GM19238 (cell line): ENCODE measurements at regions not wholly inside any gene's neighbourhood (a gene's known extent, or its start where the extent isn't known, plus 50 kb on each side); places are given as distances from the start of the nearest gene placed in this dataset.

Source experiments
- DNase-seq: peaks from one replicate; pipeline ENCODE4 v3.0.0; 2011; ENCODE audit warnings: low spot score; ENCODE audit not compliant: insufficient read length

GRCh38 chr12:115267891-115268290 lies 583.9 kb upstream of the TBX3 start:
- DNase-seq: no peak

- no peak for DNase-seq
Observed at GRCh38 chr12:115267464-115267863, 583.5 kb upstream of the TBX3 start.

- DNase-seq: no peak
Observed at GRCh38 chr12:115264605-115265004, 580.6 kb upstream of the TBX3 start.

- DNase-seq: no peak
Observed at GRCh38 chr12:115261691-115262398, 577.9 kb upstream of the TBX3 start.

GRCh38 chr12:115260762-115261675 lies 577.0 kb upstream of the TBX3 start:
- no peak for DNase-seq

- DNase-seq: no peak
Observed at GRCh38 chr12:115259968-115260747, 576.2 kb upstream of the TBX3 start.

GRCh38 chr12:115257791-115258190 lies 573.8 kb upstream of the TBX3 start:
- no peak for DNase-seq

GRCh38 chr12:115255962-115256361 lies 572.0 kb upstream of the TBX3 start:
- no peak for DNase-seq

- no peak for DNase-seq
Observed at GRCh38 chr12:115255257-115255656, 571.3 kb upstream of the TBX3 start.

GRCh38 chr12:115253049-115253448 lies 569.1 kb upstream of the TBX3 start:
- no peak for DNase-seq

GRCh38 chr12:115251727-115252126 lies 567.8 kb upstream of the TBX3 start:
- no peak for DNase-seq

GRCh38 chr12:115249671-115250278 lies 565.8 kb upstream of the TBX3 start:
- DNase-seq: no peak

GRCh38 chr12:115245020-115245419 lies 561.0 kb upstream of the TBX3 start:
- no peak for DNase-seq

- DNase-seq: no peak
Observed at GRCh38 chr12:115243933-115244628, 560.1 kb upstream of the TBX3 start.

GRCh38 chr12:115240251-115240650 lies 556.3 kb upstream of the TBX3 start:
- DNase-seq: no peak

- DNase-seq: no peak
Observed at GRCh38 chr12:115235880-115236279, 551.9 kb upstream of the TBX3 start.

- no peak for DNase-seq
Observed at GRCh38 chr12:115233891-115234543, 550.0 kb upstream of the TBX3 start.

- DNase-seq: no peak
Observed at GRCh38 chr12:115232455-115233156, 548.6 kb upstream of the TBX3 start.

- no peak for DNase-seq
Observed at GRCh38 chr12:115230606-115231005, 546.6 kb upstream of the TBX3 start.

- DNase-seq: no peak
Observed at GRCh38 chr12:115229517-115229916, 545.5 kb upstream of the TBX3 start.
